ENCODE measurements at regions not wholly inside any gene's neighbourhood (a gene's known extent, or its start where the extent isn't known, plus 50 kb on each side); places are given as distances from the start of the nearest gene placed in this dataset.
"Not testable (repeated sequence)": the region's sequence is repeated elsewhere in the genome, so short reads cannot be mapped to it uniquely, and the experiment has no call there.

DNA sequence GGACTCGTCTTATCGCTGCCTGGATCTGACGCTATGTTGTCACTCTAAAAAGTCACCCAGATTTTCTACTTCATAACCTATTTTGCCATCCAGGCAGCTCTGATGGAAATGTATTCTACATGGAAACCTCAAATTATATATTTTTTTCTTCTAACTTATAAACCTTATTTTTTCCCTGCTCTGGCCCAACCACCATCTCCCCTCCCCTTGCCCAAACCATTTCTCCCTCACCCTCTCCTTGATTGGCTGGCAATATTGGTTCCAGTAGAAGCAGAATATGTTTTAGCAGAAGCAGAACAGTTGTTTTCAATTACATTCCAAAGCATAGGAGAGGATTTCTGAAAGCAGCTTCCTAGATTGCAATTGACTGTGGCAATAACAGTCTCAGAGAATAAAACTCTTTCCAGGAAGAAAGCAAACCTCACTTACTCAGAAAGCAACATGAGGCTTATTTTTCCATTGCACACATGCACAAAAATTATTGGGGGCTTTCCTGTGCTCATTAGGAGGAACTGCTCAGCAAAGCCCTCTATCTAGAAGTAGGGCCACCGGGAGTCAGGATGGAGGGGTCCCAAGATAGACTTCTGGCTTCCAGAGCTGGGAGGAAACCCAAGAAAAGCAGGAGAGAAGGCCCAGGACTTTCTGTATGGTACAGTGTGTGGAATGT, 191.8 kb downstream of the ESM1 start:
- no peak for DNase-seq
- intact Hi-C loops (cut with micrococcal nuclease): no loop called here
- POLR2A ChIA-PET (ENCODE audit: partially characterized antibody): interaction anchor here (0.8 to 1.2 kb wide), 2 partner anchors 47 to 49 kb away, joined by 3 to 4 read pairs; no protein-coding TSS in a partner anchor

DNA sequence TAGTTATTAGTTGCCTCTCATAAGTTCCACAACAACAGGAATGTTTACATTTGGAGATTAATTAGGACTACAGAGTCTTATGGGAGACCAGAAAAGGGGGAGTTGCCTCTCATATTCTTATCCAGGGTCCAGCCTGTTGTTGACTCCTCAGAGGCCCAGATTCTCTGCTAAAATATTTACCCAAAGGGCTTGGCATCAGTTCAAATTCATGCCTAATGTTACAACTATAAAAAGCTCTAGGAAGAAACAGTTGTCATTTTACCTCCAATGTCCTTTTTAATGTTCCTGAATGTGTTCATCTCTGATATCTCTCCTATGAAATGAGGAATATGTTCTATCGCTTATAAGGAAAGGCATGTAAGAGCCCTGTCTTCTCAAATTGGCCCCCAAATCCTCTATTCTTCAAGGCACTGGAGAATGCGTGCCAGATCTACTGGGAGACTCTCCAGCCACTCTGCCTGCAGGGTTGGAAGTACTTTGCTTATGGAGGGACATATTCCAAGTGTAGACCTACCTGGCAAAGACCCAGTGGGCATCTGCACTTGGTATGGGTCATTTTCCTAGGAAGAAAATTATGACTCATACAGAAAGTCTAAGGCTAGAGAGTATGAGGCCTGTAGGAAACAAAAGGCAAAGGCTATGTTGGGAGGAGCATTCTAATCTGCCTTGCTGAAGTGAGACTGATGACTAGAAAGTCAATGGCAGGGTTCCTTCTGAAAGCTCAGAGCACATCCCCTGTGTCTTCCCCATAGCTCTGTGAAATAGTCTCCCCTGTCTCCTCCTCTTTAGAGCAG, 192.6 kb downstream of the ESM1 start:
- H3K27me3 ChIP-seq (ENCODE audit: insufficient read depth, low read length): no peaks in the 10 kb centered on the region
- intact Hi-C loops (cut with micrococcal nuclease): no loop called here
- H3K27ac ChIP-seq (ENCODE audit: low read depth, low read length): no peak overlapping the region
- ChIA-PET CTCF (ENCODE audit: partially characterized antibody) (no interaction called here), POLR2A (ENCODE audit: partially characterized antibody) (no interaction called here)
- Mint-ChIP-seq H3K27me3 (peaks cover 0 to 4% of the 10 kb centered on the region in 2 donors), H3K9me3 (peaks cover 0 to 8% (median 0%) of the 10 kb centered on the region in 8 donors), H3K36me3 (no peaks in the 10 kb centered on the region), H3K4me3 (no peak overlapping the region), H3K4me1 (peaks cover 11 to 24% (median 17%) of the 10 kb centered on the region in 4 donors), H3K27ac (no peak overlapping the region)
- no peaks in the 10 kb centered on the region for H3K36me3 ChIP-seq (ENCODE audit: insufficient read depth, low read length)
- H3K4me1 ChIP-seq (ENCODE audit: insufficient read depth, low read length): peaks cover 16% of the 10 kb centered on the region
- H3K9me3 ChIP-seq (ENCODE audit: control insufficient read depth in 1 of 2, low read length in 2 of 2): no peaks in the 10 kb centered on the region
- H3K4me3 ChIP-seq (ENCODE audit: low read length in 2 of 2): no peak overlapping the region
- no peak for DNase-seq

More for the DNA sequence above, 191.8 kb downstream of the ESM1 start:
- Mint-ChIP-seq H3K9me3 (peaks cover 0 to 8% (median 0%) of the 10 kb centered on the region in 8 donors), H3K27ac (no peak overlapping the region), H3K4me3 (peak overlapping the region in 1 of 8 donors; percentile 23), H3K36me3 (no peaks in the 10 kb centered on the region), H3K27me3 (peaks cover 0 to 4% of the 10 kb centered on the region in 2 donors), H3K4me1 (peaks cover 11 to 24% (median 17%) of the 10 kb centered on the region in 4 donors)
- CTCF ChIA-PET (ENCODE audit: partially characterized antibody): interaction anchor here (1.0 to 1.5 kb wide), 2 partner anchors 49 to 275 kb away, joined by 3 to 6 read pairs; no protein-coding TSS in a partner anchor
- H3K9me3 ChIP-seq (ENCODE audit: control insufficient read depth in 1 of 2, low read length in 2 of 2): no peaks in the 10 kb centered on the region
- H3K27me3 ChIP-seq (ENCODE audit: insufficient read depth, low read length): no peaks in the 10 kb centered on the region
- no peaks in the 10 kb centered on the region for H3K36me3 ChIP-seq (ENCODE audit: insufficient read depth, low read length)
- no peak overlapping the region for H3K4me3 ChIP-seq (ENCODE audit: low read length in 2 of 2)
- H3K4me1 ChIP-seq (ENCODE audit: insufficient read depth, low read length): peaks cover 16% of the 10 kb centered on the region
- no peak overlapping the region for H3K27ac ChIP-seq (ENCODE audit: low read depth, low read length)

DNA sequence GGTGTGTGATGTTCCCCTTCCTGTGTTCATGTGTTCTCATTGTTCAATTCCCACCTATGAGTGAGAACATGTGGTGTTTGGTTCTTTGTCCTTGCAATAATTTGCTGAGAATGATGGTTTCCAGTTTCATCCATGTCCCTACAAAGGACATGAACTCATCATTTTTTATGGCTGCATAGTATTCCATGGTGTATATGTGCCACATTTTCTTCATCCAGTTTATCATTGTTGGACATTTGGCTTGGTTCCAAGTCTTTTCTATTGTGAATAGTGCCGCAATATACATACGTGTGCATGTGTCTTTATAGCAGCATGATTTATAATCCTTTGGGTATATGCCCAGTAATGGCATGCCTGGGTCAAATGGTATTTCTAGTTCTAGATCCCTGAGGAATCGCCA, 197.5 kb downstream of the ESM1 start:
- H3K27me3 ChIP-seq (ENCODE audit: insufficient read depth, low read length); H3K36me3 Mint-ChIP-seq; H3K36me3 ChIP-seq (ENCODE audit: insufficient read depth, low read length); POLR2A ChIA-PET (ENCODE audit: partially characterized antibody); CTCF ChIA-PET (ENCODE audit: partially characterized antibody); intact Hi-C loops (cut with micrococcal nuclease); H3K4me1 Mint-ChIP-seq; H3K4me3 Mint-ChIP-seq; H3K27me3 Mint-ChIP-seq; H3K27ac Mint-ChIP-seq; H3K4me1 ChIP-seq (ENCODE audit: insufficient read depth, low read length); DNase-seq; H3K4me3 ChIP-seq (ENCODE audit: low read length in 2 of 2); H3K9me3 Mint-ChIP-seq; H3K9me3 ChIP-seq (ENCODE audit: control insufficient read depth in 1 of 2, low read length in 2 of 2); H3K27ac ChIP-seq (ENCODE audit: low read depth, low read length): not testable (repeated sequence)

DNA sequence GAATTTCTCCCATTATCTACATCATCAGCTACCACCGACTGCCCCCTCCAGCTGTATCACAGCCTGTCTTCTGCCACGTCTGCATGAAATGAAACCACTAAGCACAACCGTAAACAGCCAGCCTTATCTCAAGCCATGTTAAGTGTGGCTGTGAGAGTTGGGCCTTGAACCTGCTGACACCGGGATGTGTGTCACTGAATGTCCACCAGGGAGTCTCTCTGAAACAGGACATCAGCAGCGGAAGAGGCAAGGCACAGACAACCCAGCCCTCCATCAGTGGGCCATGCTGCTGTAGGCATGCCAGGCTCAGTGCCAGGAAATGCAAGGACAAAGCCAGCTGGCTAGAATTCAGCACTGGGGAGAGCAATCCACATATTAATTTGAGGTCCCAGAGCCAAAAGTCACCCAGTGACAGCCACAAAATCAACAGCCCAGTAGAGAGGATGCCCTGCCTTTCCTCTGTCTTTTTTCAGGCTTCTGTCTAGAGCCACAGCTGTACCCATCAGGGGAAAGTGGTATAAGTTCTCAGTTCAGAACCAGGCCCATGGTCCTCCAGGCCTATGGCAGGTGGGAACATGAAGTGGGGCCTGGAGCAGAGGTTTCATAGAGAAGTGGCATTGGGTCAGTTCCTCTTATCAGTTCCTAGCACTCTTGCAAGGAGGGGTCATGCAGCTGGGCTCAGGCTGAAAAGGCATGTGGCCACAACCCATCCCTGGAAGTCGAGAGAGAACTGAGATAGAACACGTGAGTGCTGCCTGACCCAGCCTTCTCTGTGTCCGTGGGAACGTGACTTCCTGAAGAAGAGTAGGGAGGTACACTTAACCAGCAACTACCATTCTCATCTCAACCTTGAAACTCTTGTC, 199.4 kb downstream of the ESM1 start:
- H3K9me3 Mint-ChIP-seq: peaks cover 0 to 8% (median 3%) of the 10 kb centered on the region in 8 donors
- H3K36me3 Mint-ChIP-seq: no peaks in the 10 kb centered on the region
- H3K4me1 Mint-ChIP-seq: peaks cover 0 to 2% (median 0%) of the 10 kb centered on the region in 4 donors
- no peak for DNase-seq
- Histone ChIP-seq H3K4me1 (ENCODE audit: insufficient read depth, low read length) (no peaks in the 10 kb centered on the region), H3K9me3 (ENCODE audit: control insufficient read depth in 1 of 2, low read length in 2 of 2) (no peaks in the 10 kb centered on the region), H3K27me3 (ENCODE audit: insufficient read depth, low read length) (no peaks in the 10 kb centered on the region), H3K27ac (ENCODE audit: low read depth, low read length) (no peak overlapping the region), H3K4me3 (ENCODE audit: low read length in 2 of 2) (no peak overlapping the region), H3K36me3 (ENCODE audit: insufficient read depth, low read length) (no peaks in the 10 kb centered on the region)
- ChIA-PET CTCF (ENCODE audit: partially characterized antibody) (no interaction called here), POLR2A (ENCODE audit: partially characterized antibody) (no interaction called here)
- intact Hi-C loops (cut with micrococcal nuclease): no loop called here
- H3K27ac Mint-ChIP-seq: no peak overlapping the region
- H3K4me3 Mint-ChIP-seq: no peak overlapping the region
- no peaks in the 10 kb centered on the region for H3K27me3 Mint-ChIP-seq

DNA sequence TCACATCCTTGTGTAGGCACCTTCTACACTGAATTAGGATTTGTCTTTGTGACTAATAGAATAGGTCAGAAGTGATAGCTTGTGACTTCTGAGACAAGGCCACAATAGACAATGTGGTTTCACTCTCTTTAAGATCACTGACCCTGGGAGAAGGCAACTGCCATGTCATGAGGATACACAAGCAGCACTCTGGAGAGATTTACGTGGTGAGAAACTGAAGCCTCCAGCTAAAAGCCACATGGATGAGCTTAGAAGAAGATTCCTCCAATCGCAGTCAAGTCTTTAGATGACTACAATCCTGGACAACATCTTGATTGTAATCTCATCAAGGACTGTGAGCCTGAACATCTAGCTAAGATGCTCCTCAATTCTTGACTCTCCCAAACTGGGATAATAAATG, 206.6 kb downstream of the ESM1 start:
- intact Hi-C loops (cut with micrococcal nuclease): no loop called here
- POLR2A ChIA-PET (ENCODE audit: partially characterized antibody): no interaction called here
- CTCF ChIA-PET (ENCODE audit: partially characterized antibody): no interaction called here
- Mint-ChIP-seq H3K27me3 (peaks cover 4 to 8% of the 10 kb centered on the region in 2 donors), H3K4me3 (no peak overlapping the region), H3K27ac (peak overlapping the region in 1 of 7 donors; percentile 51), H3K4me1 (no peaks in the 10 kb centered on the region), H3K9me3 (peaks cover 0 to 7% (median 1%) of the 10 kb centered on the region in 8 donors), H3K36me3 (no peaks in the 10 kb centered on the region)
- Histone ChIP-seq H3K4me1 (ENCODE audit: insufficient read depth, low read length) (no peaks in the 10 kb centered on the region), H3K9me3 (ENCODE audit: control insufficient read depth in 1 of 2, low read length in 2 of 2) (no peaks in the 10 kb centered on the region), H3K4me3 (ENCODE audit: low read length in 2 of 2) (no peak overlapping the region), H3K36me3 (ENCODE audit: insufficient read depth, low read length) (no peaks in the 10 kb centered on the region), H3K27me3 (ENCODE audit: insufficient read depth, low read length) (no peaks in the 10 kb centered on the region), H3K27ac (ENCODE audit: low read depth, low read length) (no peak overlapping the region)
- DNase-seq: no peak

DNA sequence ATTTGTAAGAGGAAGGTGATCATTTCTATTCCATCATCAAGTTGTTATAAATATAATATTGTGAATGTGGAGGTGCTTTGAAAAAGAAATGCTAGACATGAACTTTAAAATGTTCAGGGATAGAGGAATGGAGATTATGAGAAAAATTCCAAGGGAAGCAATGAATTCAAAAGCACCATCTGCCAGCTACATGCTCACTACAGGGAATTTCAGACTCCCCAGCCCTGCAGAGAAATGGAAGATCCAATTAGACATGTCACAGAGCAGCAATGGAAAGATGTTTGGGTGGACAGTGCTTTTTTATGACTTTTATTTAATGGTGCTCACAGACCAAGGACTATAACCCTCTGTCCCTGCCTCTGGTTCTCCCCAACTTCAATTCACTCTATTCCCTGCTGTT, 209.7 kb downstream of the ESM1 start:
- H3K9me3 Mint-ChIP-seq: no peaks in the 10 kb centered on the region
- CTCF ChIA-PET (ENCODE audit: partially characterized antibody): no interaction called here
- no peak for DNase-seq
- H3K27me3 Mint-ChIP-seq: peaks cover 4 to 9% of the 10 kb centered on the region in 2 donors
- no peak overlapping the region for H3K4me3 ChIP-seq (ENCODE audit: low read length in 2 of 2)
- no peak overlapping the region for H3K27ac Mint-ChIP-seq
- H3K36me3 Mint-ChIP-seq: no peaks in the 10 kb centered on the region
- H3K4me1 Mint-ChIP-seq: peaks cover 0 to 1% (median 0%) of the 10 kb centered on the region in 4 donors
- no peak overlapping the region for H3K4me3 Mint-ChIP-seq
- no peaks in the 10 kb centered on the region for H3K27me3 ChIP-seq (ENCODE audit: insufficient read depth, low read length)
- no peaks in the 10 kb centered on the region for H3K36me3 ChIP-seq (ENCODE audit: insufficient read depth, low read length)
- no peaks in the 10 kb centered on the region for H3K4me1 ChIP-seq (ENCODE audit: insufficient read depth, low read length)
- POLR2A ChIA-PET (ENCODE audit: partially characterized antibody): no interaction called here
- H3K27ac ChIP-seq (ENCODE audit: low read depth, low read length): no peak overlapping the region
- no peaks in the 10 kb centered on the region for H3K9me3 ChIP-seq (ENCODE audit: control insufficient read depth in 1 of 2, low read length in 2 of 2)
- intact Hi-C loops (cut with micrococcal nuclease): no loop called here
